ENCODE measurements at regions not wholly inside any gene's neighbourhood (a gene's known extent, or its start where the extent isn't known, plus 50 kb on each side); places are given as distances from the start of the nearest gene placed in this dataset.

- H3K9ac ChIP-seq (ENCODE audit: low read length) = no peak overlapping the region
- H3K4me2 ChIP-seq (ENCODE audit: low read length) = no peak overlapping the region
- intact Hi-C loops (cut with micrococcal nuclease) = no loop called here
- ChIA-PET POLR2A (ENCODE audit: unreplicated experiment) (no interaction called here), CTCF (no interaction called here)
- no peak overlapping the region for H3K4me3 ChIP-seq (ENCODE audit: low read length)
- TF ChIP-seq CTCF (conservative IDR thresholded peaks at IDR 0.05; ENCODE audit: low read depth, low read length) (no peak), EZH2 (IDR thresholded peaks at IDR 0.05; ENCODE audit: low read length, unreplicated experiment) (no peak), EZH2phosphoT487 (IDR thresholded peaks at IDR 0.05; ENCODE audit: borderline replicate concordance, low read length) (no peak)
- H3K36me3 ChIP-seq (ENCODE audit: low read depth, low read length) = no peaks in the 10 kb centered on the region
- no peaks in the 10 kb centered on the region for H3K27me3 ChIP-seq (ENCODE audit: low read length)
- no peak overlapping the region for H3K27ac ChIP-seq (ENCODE audit: low read length)
- no TSS peak for BruUV-seq (replicated peaks)
- no peaks in the 10 kb centered on the region for H3F3A ChIP-seq (ENCODE audit: low read length, unreplicated experiment)
- ATAC-seq (peak; percentile 61), DNase-seq (no peak)
- H3K4me1 ChIP-seq (ENCODE audit: insufficient read depth, low read length) = no peaks in the 10 kb centered on the region
- H4K20me1 ChIP-seq (ENCODE audit: low read length) = no peaks in the 10 kb centered on the region
- no peaks in the 10 kb centered on the region for H3K9me2 ChIP-seq (replicated peaks; ENCODE audit: low read length)
- 0 out of 2 replicates have a peak, but pooled peaks cover 3% of the 10 kb centered on the region for H3K9me3 ChIP-seq (ENCODE audit: low read length)
- no peak overlapping the region for H2AFZ ChIP-seq (ENCODE audit: low read length)
- no peaks in the 10 kb centered on the region for H3K79me2 ChIP-seq (ENCODE audit: low read length)
These were observed 1521.5 kb downstream of the OTOL1 start for GRCh38 chr3:163018067-163018466.

GRCh38 chr3:163018664-163019063, 1522.1 kb downstream of the OTOL1 start:
- Histone ChIP-seq H3K4me2 (ENCODE audit: low read length) (no peak overlapping the region), H3K27me3 (ENCODE audit: low read length) (no peaks in the 10 kb centered on the region), H3K27ac (ENCODE audit: low read length) (no peak overlapping the region), H3K36me3 (ENCODE audit: low read depth, low read length) (no peaks in the 10 kb centered on the region), H3K9ac (ENCODE audit: low read length) (no peak overlapping the region), H3K9me2 (replicated peaks; ENCODE audit: low read length) (no peaks in the 10 kb centered on the region), H3K9me3 (ENCODE audit: low read length) (0 out of 2 replicates have a peak, but pooled peaks cover 3% of the 10 kb centered on the region), H2AFZ (ENCODE audit: low read length) (no peak overlapping the region), H3K4me1 (ENCODE audit: insufficient read depth, low read length) (no peaks in the 10 kb centered on the region), H3K4me3 (ENCODE audit: low read length) (no peak overlapping the region), H4K20me1 (ENCODE audit: low read length) (no peaks in the 10 kb centered on the region), H3K79me2 (ENCODE audit: low read length) (no peaks in the 10 kb centered on the region), H3F3A (ENCODE audit: low read length, unreplicated experiment) (no peaks in the 10 kb centered on the region)
- TF ChIP-seq CTCF (conservative IDR thresholded peaks at IDR 0.05; ENCODE audit: low read depth, low read length) = no peak
- no peak for TF ChIP-seq EZH2phosphoT487 (IDR thresholded peaks at IDR 0.05; ENCODE audit: borderline replicate concordance, low read length)
- TF ChIP-seq EZH2 (IDR thresholded peaks at IDR 0.05; ENCODE audit: low read length, unreplicated experiment) = no peak
- intact Hi-C loops (cut with micrococcal nuclease) = no loop called here
- ATAC-seq = no peak
- no TSS peak for BruUV-seq (replicated peaks)
- ChIA-PET POLR2A (ENCODE audit: unreplicated experiment) (no interaction called here), CTCF (no interaction called here)
- DNase-seq = no peak

GRCh38 chr3:163019260-163019659, 1522.7 kb downstream of the OTOL1 start:
- ATAC-seq = no peak
- CTCF ChIA-PET = no interaction called here

More at GRCh38 chr3:163019260-163019659, 1522.7 kb downstream of the OTOL1 start:
- intact Hi-C loops (cut with micrococcal nuclease) = no loop called here
- H3K36me3 ChIP-seq (ENCODE audit: low read depth, low read length) = no peaks in the 10 kb centered on the region
- TF ChIP-seq EZH2phosphoT487 (IDR thresholded peaks at IDR 0.05; ENCODE audit: borderline replicate concordance, low read length) (no peak), EZH2 (IDR thresholded peaks at IDR 0.05; ENCODE audit: low read length, unreplicated experiment) (no peak), CTCF (conservative IDR thresholded peaks at IDR 0.05; ENCODE audit: low read depth, low read length) (no peak)
- no peak overlapping the region for H3K4me2 ChIP-seq (ENCODE audit: low read length)
- H3K9me2 ChIP-seq (replicated peaks; ENCODE audit: low read length) = no peaks in the 10 kb centered on the region
- no peaks in the 10 kb centered on the region for H4K20me1 ChIP-seq (ENCODE audit: low read length)
- H3K9ac ChIP-seq (ENCODE audit: low read length) = no peak overlapping the region
- POLR2A ChIA-PET (ENCODE audit: unreplicated experiment) = no interaction called here
- BruUV-seq (replicated peaks) = no TSS peak
- no peak overlapping the region for H2AFZ ChIP-seq (ENCODE audit: low read length)
- no peak overlapping the region for H3K4me3 ChIP-seq (ENCODE audit: low read length)
- no peaks in the 10 kb centered on the region for H3K79me2 ChIP-seq (ENCODE audit: low read length)
- no peaks in the 10 kb centered on the region for H3F3A ChIP-seq (ENCODE audit: low read length, unreplicated experiment)
- no peaks in the 10 kb centered on the region for H3K27me3 ChIP-seq (ENCODE audit: low read length)
- 0 out of 2 replicates have a peak, but pooled peaks cover 3% of the 10 kb centered on the region for H3K9me3 ChIP-seq (ENCODE audit: low read length)
- DNase-seq = no peak
- no peak overlapping the region for H3K27ac ChIP-seq (ENCODE audit: low read length)
- H3K4me1 ChIP-seq (ENCODE audit: insufficient read depth, low read length) = no peaks in the 10 kb centered on the region
